HS-27A (cell line): ENCODE measurements at regions not wholly inside any gene's neighbourhood (a gene's known extent, or its start where the extent isn't known, plus 50 kb on each side); places are given as distances from the start of the nearest gene placed in this dataset.

Source experiments
- DNase-seq: peaks from one replicate; pipeline ENCODE4 v3.0.0-alpha.2; 2012; ENCODE audit warnings: low read depth, missing footprints

DNA sequence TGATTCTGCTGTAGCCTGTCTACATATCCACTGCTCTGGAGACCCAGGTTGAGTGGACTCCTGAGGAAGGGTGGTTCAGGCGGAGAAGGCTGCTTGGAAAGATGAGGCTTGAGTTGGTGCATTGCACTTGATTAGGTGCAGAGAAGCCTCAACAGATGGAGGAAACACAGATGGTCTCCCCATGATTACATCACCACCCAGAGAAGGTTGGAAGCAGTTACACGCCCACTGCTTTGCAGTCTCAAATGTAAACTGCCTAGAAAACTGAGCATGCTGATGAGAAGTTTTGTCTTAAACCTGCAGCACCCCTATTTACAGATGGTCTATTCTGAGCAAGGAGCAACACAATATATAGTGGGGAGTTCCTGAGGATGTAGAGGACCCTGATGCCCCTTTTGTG, 266.6 kb downstream of the PIK3R1 start:
- DNase-seq = no peak

- DNase-seq = no peak
Observed at GRCh38 chr5:68484307-68485068, 268.9 kb downstream of the PIK3R1 start.

DNA sequence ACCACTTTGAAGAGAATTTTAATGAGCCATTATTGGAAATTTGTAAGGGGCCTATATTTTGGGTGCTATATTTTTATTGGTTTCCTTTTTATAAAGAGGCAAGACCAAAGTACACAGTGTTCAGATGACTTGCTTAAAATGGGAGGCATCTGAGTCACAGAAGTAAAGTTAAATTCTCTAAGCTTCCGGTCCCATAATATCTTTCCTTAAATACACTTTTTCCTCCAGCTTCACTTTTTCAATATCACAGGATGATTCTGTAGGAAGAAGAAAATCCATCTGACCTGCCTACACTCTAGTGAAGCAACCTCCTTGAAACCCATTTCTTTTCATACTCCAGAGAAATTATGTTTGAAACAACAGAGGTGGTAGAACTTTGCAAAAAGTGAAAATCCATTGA, 274.0 kb downstream of the PIK3R1 start:
- DNase-seq = no peak

DNA sequence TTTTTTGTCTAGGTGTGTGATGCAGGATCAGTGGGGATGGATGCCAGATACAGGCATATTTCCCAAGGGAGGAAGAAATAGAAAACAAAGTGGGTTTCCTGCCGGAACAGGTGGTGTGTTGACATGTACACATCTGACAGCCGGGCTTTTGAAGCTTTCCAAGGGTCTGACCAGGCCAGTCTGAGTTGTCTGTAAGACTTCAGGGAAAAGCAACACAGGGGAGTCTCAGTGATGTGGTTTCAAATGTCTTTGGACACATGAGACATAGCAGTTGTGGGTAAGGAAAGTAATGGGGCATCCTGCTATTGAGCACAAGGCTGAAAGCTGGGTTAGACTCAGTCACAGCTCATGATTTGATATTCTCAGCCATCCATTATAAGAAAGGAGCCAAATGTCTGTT, 274.9 kb downstream of the PIK3R1 start:
- DNase-seq = no peak

DNA sequence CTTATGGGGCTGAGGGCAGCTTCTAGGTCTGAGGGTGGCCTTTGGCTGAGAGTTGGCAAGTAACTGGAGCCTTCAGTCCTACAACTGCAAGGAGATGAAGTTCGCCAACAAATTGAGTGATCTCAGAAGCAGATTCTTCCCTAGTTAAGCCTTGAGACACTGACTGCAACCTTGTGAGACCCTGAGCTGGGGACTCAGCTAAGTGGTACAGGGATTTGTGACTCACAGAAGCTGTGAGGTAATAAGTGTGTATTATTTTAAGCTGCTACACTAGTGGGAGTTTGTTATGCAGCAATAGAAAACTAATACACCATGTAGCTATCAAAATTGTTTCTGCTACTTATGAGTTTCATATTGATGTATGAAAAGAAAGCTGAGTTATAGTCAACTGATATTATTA, 279.2 kb downstream of the PIK3R1 start:
- no peak for DNase-seq

GRCh38 chr5:68499987-68500386, 284.4 kb downstream of the PIK3R1 start:
- DNase-seq = no peak

- DNase-seq = no peak
Observed at GRCh38 chr5:68500813-68501212, 285.3 kb downstream of the PIK3R1 start.

- no peak for DNase-seq
Observed at GRCh38 chr5:68502531-68502930, 287.0 kb downstream of the PIK3R1 start.

DNA sequence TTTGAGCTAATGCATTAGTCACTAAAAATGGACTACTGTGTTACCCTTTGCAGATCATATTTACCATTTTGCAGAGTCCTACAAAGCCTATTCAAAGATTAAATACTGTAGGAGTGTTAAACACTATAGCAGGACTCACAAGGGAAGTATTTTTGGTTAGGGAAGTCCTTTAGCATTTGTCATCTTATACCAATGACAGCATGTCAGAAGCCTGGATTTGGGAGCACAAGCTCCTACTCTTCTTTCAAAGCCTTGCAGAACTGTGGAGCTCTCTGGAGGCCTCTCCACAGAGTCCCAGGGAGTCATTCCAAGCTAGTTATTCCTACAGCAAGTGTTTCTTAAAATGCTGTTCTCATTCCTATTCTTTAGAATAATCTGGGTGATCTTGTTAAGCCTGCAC, 288.8 kb downstream of the PIK3R1 start:
- no peak for DNase-seq

- no peak for DNase-seq
Observed at GRCh38 chr5:68505917-68506860, 290.6 kb downstream of the PIK3R1 start.

GRCh38 chr5:68515514-68515913, 300.0 kb downstream of the PIK3R1 start:
- no peak for DNase-seq

DNA sequence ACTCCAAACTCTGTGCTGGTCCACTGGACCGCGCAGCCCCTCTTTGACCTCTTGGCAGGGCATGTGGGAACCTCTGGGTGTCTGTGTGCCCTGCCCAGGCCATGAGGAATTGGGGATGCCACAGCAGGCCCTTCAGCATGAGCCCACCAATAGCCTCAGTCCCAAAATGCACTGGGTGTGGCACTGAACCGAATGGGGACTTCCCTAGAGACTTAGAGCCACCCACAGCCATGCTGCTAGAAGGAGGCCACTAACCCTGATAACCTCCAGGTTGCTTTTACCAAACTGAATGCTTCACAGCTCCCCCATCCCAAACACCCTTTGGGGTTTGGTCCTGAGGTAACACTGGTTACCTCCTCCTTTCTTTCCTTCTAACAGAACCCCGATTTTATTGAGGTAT, 302.7 kb downstream of the PIK3R1 start:
- DNase-seq = no peak

DNA sequence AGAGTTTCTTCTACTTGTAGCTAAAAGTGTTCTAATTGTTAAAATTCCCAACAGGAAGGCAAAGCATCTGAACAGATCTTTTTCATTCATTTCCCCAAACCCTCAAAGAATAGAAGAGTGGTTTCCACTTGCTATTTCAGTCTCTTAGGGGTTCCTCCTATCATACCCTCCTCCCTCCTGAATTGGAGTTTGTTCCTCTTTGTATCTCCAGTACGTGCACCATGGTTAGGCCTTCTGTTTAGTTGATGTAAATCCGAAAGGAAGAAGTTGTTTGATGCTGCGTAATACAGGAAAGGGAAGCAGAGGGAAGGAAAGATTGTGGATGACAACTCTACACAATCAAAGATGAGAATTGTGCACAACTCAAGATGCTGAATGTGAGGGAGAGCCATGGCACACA, 303.6 kb downstream of the PIK3R1 start:
- DNase-seq = no peak

DNA sequence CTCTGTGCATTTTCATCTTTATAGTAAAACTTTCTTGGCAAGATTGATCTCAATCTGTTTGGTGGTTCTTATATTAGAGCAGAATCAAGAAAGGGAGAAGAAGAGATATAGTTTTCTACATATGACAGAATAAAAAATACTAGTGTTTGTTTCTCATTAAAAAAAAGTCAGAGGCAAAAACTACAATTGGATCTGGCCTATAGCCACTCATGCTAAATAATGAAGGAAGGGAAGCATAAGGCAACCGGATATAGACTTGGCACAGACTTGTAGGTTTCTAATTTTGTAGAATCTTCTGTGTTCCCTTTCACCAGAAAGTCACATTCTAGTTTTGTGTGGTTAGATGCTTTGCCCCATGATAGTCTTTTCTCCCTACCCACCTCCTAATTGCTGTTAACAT, 306.2 kb downstream of the PIK3R1 start:
- no peak for DNase-seq

- no peak for DNase-seq
Observed at GRCh38 chr5:68522863-68523262, 307.3 kb downstream of the PIK3R1 start.

GRCh38 chr5:68528821-68529273, 313.3 kb downstream of the PIK3R1 start:
- DNase-seq = no peak

DNA sequence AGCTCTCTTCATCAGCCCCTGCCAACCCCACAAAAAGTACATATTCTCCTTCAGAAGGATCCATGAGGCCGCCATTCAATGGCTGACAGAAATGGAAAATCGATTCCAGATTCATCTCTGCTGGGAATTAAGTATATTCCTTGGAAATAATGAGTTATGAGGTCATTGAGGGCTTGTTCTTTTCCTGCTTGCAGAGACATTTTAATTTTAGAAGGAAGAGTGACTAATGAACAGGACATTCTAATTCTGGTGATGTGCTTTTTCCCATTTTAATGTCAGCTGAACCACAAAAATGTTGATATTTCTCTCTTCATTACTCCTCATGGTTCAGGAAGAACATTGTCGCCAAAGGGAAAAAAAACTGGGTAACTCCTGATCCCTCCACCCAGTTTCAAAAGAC, 314.0 kb downstream of the PIK3R1 start:
- no peak for DNase-seq

- no peak for DNase-seq
Observed at GRCh38 chr5:68531970-68532369, 316.4 kb downstream of the PIK3R1 start.

DNA sequence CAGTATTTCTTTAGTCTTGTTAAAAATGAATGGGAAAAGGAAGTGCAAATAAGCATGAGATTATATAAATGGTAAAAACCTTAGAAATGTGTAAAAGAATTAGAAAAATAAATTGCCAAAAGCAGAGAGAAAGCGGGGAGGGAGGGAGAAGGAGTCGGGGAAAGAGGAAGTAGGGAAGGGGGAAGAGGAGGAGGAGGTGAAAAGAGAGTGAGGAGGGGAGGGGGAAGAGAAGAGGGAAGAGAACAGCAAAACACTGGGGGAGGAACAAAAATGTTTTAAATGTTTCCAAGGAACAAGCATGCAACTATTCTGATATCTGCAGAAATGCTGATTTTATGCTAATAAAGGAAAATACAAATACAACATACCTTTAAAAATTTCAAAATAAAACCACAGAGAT, 317.5 kb downstream of the PIK3R1 start:
- no peak for DNase-seq

DNA sequence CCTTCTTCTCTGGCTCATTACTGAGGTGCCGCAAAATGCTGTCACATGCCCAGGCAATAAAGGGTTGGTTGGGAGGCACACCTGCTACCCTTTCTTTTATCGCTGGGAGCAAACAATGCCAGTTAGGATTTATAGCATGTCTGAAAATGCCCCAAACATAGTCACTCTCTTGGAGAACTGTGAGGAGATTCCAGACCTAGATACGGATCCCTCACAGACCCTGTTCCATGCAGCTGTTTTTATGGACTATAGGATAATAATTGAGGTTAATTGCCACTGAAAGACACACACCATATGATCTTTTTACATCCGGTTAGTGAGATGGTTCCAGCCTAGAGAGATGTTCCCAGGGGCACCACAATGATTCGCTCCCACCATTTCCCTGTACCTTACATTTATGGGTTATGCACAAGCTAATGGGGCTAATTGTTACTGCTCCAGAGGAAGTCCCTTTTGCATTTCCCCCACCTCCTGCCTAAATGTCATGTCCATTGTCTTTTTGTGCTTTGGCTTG, 318.1 kb downstream of the PIK3R1 start:
- no peak for DNase-seq

- DNase-seq = no peak
Observed at GRCh38 chr5:68534131-68534940, 318.8 kb downstream of the PIK3R1 start.

DNA sequence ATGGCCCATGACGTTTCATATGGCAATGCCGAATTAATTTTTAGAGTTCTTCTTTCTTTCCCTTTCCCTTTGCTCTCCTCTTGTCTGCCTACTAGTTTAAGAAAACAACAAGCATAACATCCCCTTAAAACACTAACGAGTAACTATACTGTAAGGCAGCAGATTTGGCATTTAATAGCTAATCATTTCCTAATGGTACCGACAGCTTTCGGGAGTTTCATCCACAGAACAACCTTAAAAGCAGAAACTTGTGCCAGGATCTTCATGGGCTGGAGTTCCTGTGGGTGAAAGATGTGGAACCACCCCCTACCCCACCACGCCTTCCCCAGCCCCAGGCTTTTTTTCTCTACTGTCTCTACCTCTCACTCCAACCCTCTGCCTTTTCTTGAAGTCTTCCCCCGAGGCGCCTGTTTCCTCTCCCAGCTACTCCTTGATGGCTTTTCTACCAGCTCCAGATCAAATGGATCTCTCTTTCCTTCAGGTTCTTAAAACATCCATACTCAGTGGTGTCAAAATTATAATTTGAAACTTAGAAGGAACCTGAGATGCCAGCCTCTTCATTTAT, 319.5 kb downstream of the PIK3R1 start:
- no peak for DNase-seq
